GM12892 (cell line): ENCODE measurements at regions not wholly inside any gene's neighbourhood (a gene's known extent, or its start where the extent isn't known, plus 50 kb on each side); places are given as distances from the start of the nearest gene placed in this dataset.

Experiments used
- POLR2A ChIP-seq: IDR thresholded peaks from 2 replicates; pipeline ENCODE4 v1.6.1; 2011; ENCODE audit warnings: low read depth, low read length, control low read depth
- POLR2AphosphoS5 ChIP-seq: IDR thresholded peaks from 2 replicates; pipeline ENCODE4 v1.6.1; 2011; ENCODE audit warnings: low read depth, low read length, control low read depth
- TAF1 ChIP-seq: IDR thresholded peaks from 2 replicates; pipeline ENCODE4 v1.6.1; 2011; ENCODE audit warnings: low read depth, mild to moderate bottlenecking, control low read depth, low read length, borderline replicate concordance

- TF ChIP-seq POLR2A = no peak
- TF ChIP-seq POLR2AphosphoS5 = no peak
- no peak for TF ChIP-seq TAF1
Measured at GRCh38 chr6:100101644-100102043, 107.6 kb upstream of the MCHR2 start.
